Stomach smooth muscle (tissue), 2 donors: ENCODE measurements at regions not wholly inside any gene's neighbourhood (a gene's known extent, or its start where the extent isn't known, plus 50 kb on each side); places are given as distances from the start of the nearest gene placed in this dataset.

Source experiments
- H3K27ac ChIP-seq: one replicate; pipeline ENCODE4 v1.7.0; 2013; ENCODE audit warnings: mild to moderate bottlenecking, low read length, inconsistent platforms
- H3K27me3 ChIP-seq, 2 donors: one replicate each; pipeline ENCODE4 v1.7.0; 2013; ENCODE audit warnings: low read length in 2 of 2; ENCODE audit not compliant: insufficient read depth in 2 of 2, control insufficient read depth in 1 of 2
- H3K36me3 ChIP-seq, 2 donors: one replicate each; pipeline ENCODE4 v1.7.0; 2013; ENCODE audit warnings: low read length in 2 of 2; ENCODE audit not compliant: control insufficient read depth in 2 of 2, insufficient read depth in 2 of 2
- H3K4me1 ChIP-seq: one replicate; pipeline ENCODE4 v1.7.0; 2013; ENCODE audit warnings: low read length; ENCODE audit not compliant: control insufficient read depth, insufficient read depth
- H3K4me3 ChIP-seq, 2 donors: one replicate each; pipeline ENCODE4 v1.7.0; 2013; ENCODE audit warnings: low read length in 2 of 2
- H3K9ac ChIP-seq, 2 donors: one replicate each; pipeline ENCODE4 v1.7.0; 2013; ENCODE audit warnings: low read length in 2 of 2, mild to moderate bottlenecking in 1 of 2
- H3K9me3 ChIP-seq, 2 donors: one replicate each; pipeline ENCODE4 v1.7.0; 2013; ENCODE audit warnings: low read length in 2 of 2; ENCODE audit not compliant: control insufficient read depth in 2 of 2
- donor health status: healthy.
- donor health status: Pancreatic carcinoma.

GRCh38 chr3:147049821-147050220 is 356.5 kb downstream of the ZIC4 start:
- no peak overlapping the region for H3K27ac ChIP-seq
- no peak overlapping the region for H3K4me3 ChIP-seq
- no peak overlapping the region for H3K9ac ChIP-seq
- H3K27me3 ChIP-seq: no peaks in the 10 kb centered on the region
- no peaks in the 10 kb centered on the region for H3K36me3 ChIP-seq
- no peaks in the 10 kb centered on the region for H3K4me1 ChIP-seq
- H3K9me3 ChIP-seq: no peaks in the 10 kb centered on the region

- no peaks in the 10 kb centered on the region for H3K4me1 ChIP-seq
- no peaks in the 10 kb centered on the region for H3K27me3 ChIP-seq
- no peak overlapping the region for H3K4me3 ChIP-seq
- no peak overlapping the region for H3K9ac ChIP-seq
- no peaks in the 10 kb centered on the region for H3K9me3 ChIP-seq
- no peaks in the 10 kb centered on the region for H3K36me3 ChIP-seq
- H3K27ac ChIP-seq: no peak overlapping the region
Observed at GRCh38 chr3:147049305-147049704, 357.0 kb downstream of the ZIC4 start.

GRCh38 chr3:147046916-147047315 is 359.4 kb downstream of the ZIC4 start:
- Histone ChIP-seq H3K9ac (no peak overlapping the region), H3K9me3 (no peaks in the 10 kb centered on the region), H3K4me1 (no peaks in the 10 kb centered on the region), H3K27me3 (no peaks in the 10 kb centered on the region), H3K36me3 (no peaks in the 10 kb centered on the region), H3K27ac (no peak overlapping the region), H3K4me3 (no peak overlapping the region)

GRCh38 chr3:147038481-147038880 is 367.9 kb downstream of the ZIC4 start:
- Histone ChIP-seq H3K4me1 (no peaks in the 10 kb centered on the region), H3K27me3 (no peaks in the 10 kb centered on the region), H3K9ac (no peak overlapping the region), H3K36me3 (no peaks in the 10 kb centered on the region), H3K9me3 (no peaks in the 10 kb centered on the region), H3K4me3 (no peak overlapping the region), H3K27ac (no peak overlapping the region)

- Histone ChIP-seq H3K27ac (no peak overlapping the region), H3K36me3 (no peaks in the 10 kb centered on the region), H3K4me3 (no peak overlapping the region), H3K9me3 (no peaks in the 10 kb centered on the region), H3K27me3 (no peaks in the 10 kb centered on the region), H3K4me1 (no peaks in the 10 kb centered on the region), H3K9ac (no peak overlapping the region)
Observed at GRCh38 chr3:147034359-147034758, 372.0 kb downstream of the ZIC4 start.

GRCh38 chr3:147030274-147030673 is 376.1 kb downstream of the ZIC4 start:
- H3K9me3 ChIP-seq: no peaks in the 10 kb centered on the region
- no peak overlapping the region for H3K9ac ChIP-seq
- no peaks in the 10 kb centered on the region for H3K4me1 ChIP-seq
- H3K27ac ChIP-seq: no peak overlapping the region
- no peaks in the 10 kb centered on the region for H3K36me3 ChIP-seq
- no peaks in the 10 kb centered on the region for H3K27me3 ChIP-seq
- H3K4me3 ChIP-seq: no peak overlapping the region

- Histone ChIP-seq H3K27ac (no peak overlapping the region), H3K4me3 (no peak overlapping the region), H3K9ac (no peak overlapping the region), H3K36me3 (no peaks in the 10 kb centered on the region), H3K4me1 (no peaks in the 10 kb centered on the region), H3K9me3 (peaks cover 0 to 3% of the 10 kb centered on the region in 2 donors), H3K27me3 (no peaks in the 10 kb centered on the region)
Observed at GRCh38 chr3:147015334-147015733, 391.0 kb downstream of the ZIC4 start.

- no peaks in the 10 kb centered on the region for H3K36me3 ChIP-seq
- H3K4me1 ChIP-seq: no peaks in the 10 kb centered on the region
- H3K27me3 ChIP-seq: no peaks in the 10 kb centered on the region
- no peak overlapping the region for H3K27ac ChIP-seq
- no peak overlapping the region for H3K9ac ChIP-seq
- no peaks in the 10 kb centered on the region for H3K9me3 ChIP-seq
- H3K4me3 ChIP-seq: no peak overlapping the region
Observed at GRCh38 chr3:147008886-147009285, 397.5 kb downstream of the ZIC4 start.

- H3K4me3 ChIP-seq: no peak overlapping the region
- H3K27ac ChIP-seq: no peak overlapping the region
- no peak overlapping the region for H3K9ac ChIP-seq
- no peaks in the 10 kb centered on the region for H3K9me3 ChIP-seq
- no peaks in the 10 kb centered on the region for H3K4me1 ChIP-seq
- H3K27me3 ChIP-seq: no peaks in the 10 kb centered on the region
- H3K36me3 ChIP-seq: no peaks in the 10 kb centered on the region
Observed at GRCh38 chr3:147008458-147008857, 397.9 kb downstream of the ZIC4 start.

GRCh38 chr3:147007736-147008245 is 398.6 kb downstream of the ZIC4 start:
- no peaks in the 10 kb centered on the region for H3K4me1 ChIP-seq
- no peaks in the 10 kb centered on the region for H3K27me3 ChIP-seq
- no peaks in the 10 kb centered on the region for H3K36me3 ChIP-seq
- no peak overlapping the region for H3K4me3 ChIP-seq
- no peaks in the 10 kb centered on the region for H3K9me3 ChIP-seq
- H3K27ac ChIP-seq: no peak overlapping the region
- no peak overlapping the region for H3K9ac ChIP-seq

- Histone ChIP-seq H3K4me1 (no peaks in the 10 kb centered on the region), H3K9ac (no peak overlapping the region), H3K36me3 (no peaks in the 10 kb centered on the region), H3K27ac (no peak overlapping the region), H3K4me3 (no peak overlapping the region), H3K9me3 (no peaks in the 10 kb centered on the region), H3K27me3 (no peaks in the 10 kb centered on the region)
Observed at GRCh38 chr3:147002721-147003120, 397.6 kb upstream of the PLSCR5 start.
